ENCODE measurements at regions not wholly inside any gene's neighbourhood (a gene's known extent, or its start where the extent isn't known, plus 50 kb on each side); places are given as distances from the start of the nearest gene placed in this dataset.
"Not testable (repeated sequence)": the region's sequence is repeated elsewhere in the genome, so short reads cannot be mapped to it uniquely, and the experiment has no call there.

GRCh38 chr1:221576268-221576667 lies 165.6 kb downstream of the DUSP10 start:
- no peaks in the 10 kb centered on the region for H3K4me1 ChIP-seq
- DNase-seq, result no peak
- H3K4me3 ChIP-seq (replicated peaks in 1 of 3), result no peak overlapping the region
- no peaks in the 10 kb centered on the region for H3K9me3 ChIP-seq
- no peaks in the 10 kb centered on the region for H3K36me3 ChIP-seq
- intact Hi-C loops (cut with DNase I), result no loop called here
- no peaks in the 10 kb centered on the region for H3K27me3 ChIP-seq
- 71 to 86% methylated on average over 3 of the region's 3 CpGs for WGBS, 2 donors
- TF ChIP-seq POLR2A (IDR thresholded peaks at IDR 0.05) (no peak), CTCF (IDR thresholded peaks at IDR 0.05) (no peak)
- no peak overlapping the region for H3K27ac ChIP-seq

- WGBS, 2 donors, result 90 to 92% methylated on average over 2 of the region's 2 CpGs
- no peak overlapping the region for H3K27ac ChIP-seq
- no peak for DNase-seq
- no peaks in the 10 kb centered on the region for H3K4me1 ChIP-seq
- intact Hi-C loops (cut with DNase I), result no loop called here
- TF ChIP-seq POLR2A (IDR thresholded peaks at IDR 0.05), result no peak
- no peak for TF ChIP-seq CTCF (IDR thresholded peaks at IDR 0.05)
- H3K4me3 ChIP-seq (replicated peaks in 1 of 3), result no peak overlapping the region
- H3K9me3 ChIP-seq, result no peaks in the 10 kb centered on the region
- H3K36me3 ChIP-seq, result no peaks in the 10 kb centered on the region
- H3K27me3 ChIP-seq, result no peaks in the 10 kb centered on the region
Observed at GRCh38 chr1:221583465-221583864, 158.4 kb downstream of the DUSP10 start.

GRCh38 chr1:221587013-221587412 lies 154.9 kb downstream of the DUSP10 start:
- H3K27me3 ChIP-seq; H3K4me1 ChIP-seq; H3K9me3 ChIP-seq; DNase-seq; intact Hi-C loops (cut with DNase I); H3K27ac ChIP-seq; H3K4me3 ChIP-seq (replicated peaks in 1 of 3); H3K36me3 ChIP-seq: not testable (repeated sequence)
- 96 to 100% methylated on average over 1 of the region's 1 CpG for WGBS, 2 donors

- H3K27me3 ChIP-seq; H3K9me3 ChIP-seq; H3K4me3 ChIP-seq (replicated peaks in 1 of 3); H3K27ac ChIP-seq; H3K4me1 ChIP-seq; intact Hi-C loops (cut with DNase I); H3K36me3 ChIP-seq; DNase-seq: not testable (repeated sequence)
Observed at GRCh38 chr1:221591250-221591649, 150.6 kb downstream of the DUSP10 start.

- intact Hi-C loops (cut with DNase I), result no loop called here
- no peaks in the 10 kb centered on the region for H3K9me3 ChIP-seq
Observed at GRCh38 chr1:221594576-221594975, 147.3 kb downstream of the DUSP10 start.

GRCh38 chr1:221598122-221598521 lies 143.8 kb downstream of the DUSP10 start:
- intact Hi-C loops (cut with DNase I), result no loop called here
- TF ChIP-seq CTCF (IDR thresholded peaks at IDR 0.05) (no peak), POLR2A (IDR thresholded peaks at IDR 0.05) (no peak)
- H3K9me3 ChIP-seq, result no peaks in the 10 kb centered on the region
- WGBS, 2 donors, result 79 to 86% methylated on average over 6 of the region's 6 CpGs
- no peaks in the 10 kb centered on the region for H3K27me3 ChIP-seq
- H3K4me3 ChIP-seq (replicated peaks in 1 of 3), result no peak overlapping the region
- no peak for DNase-seq
- no peak overlapping the region for H3K27ac ChIP-seq
- no peaks in the 10 kb centered on the region for H3K4me1 ChIP-seq
- no peaks in the 10 kb centered on the region for H3K36me3 ChIP-seq

More at GRCh38 chr1:221594576-221594975, 147.3 kb downstream of the DUSP10 start:
- Histone ChIP-seq H3K27ac (no peak overlapping the region), H3K4me1 (no peaks in the 10 kb centered on the region), H3K4me3 (replicated peaks in 1 of 3) (no peak overlapping the region), H3K36me3 (no peaks in the 10 kb centered on the region), H3K27me3 (no peaks in the 10 kb centered on the region)
- TF ChIP-seq POLR2A (IDR thresholded peaks at IDR 0.05) (no peak), CTCF (IDR thresholded peaks at IDR 0.05) (no peak)
- no peak for DNase-seq
- WGBS, 2 donors, result 81 to 92% methylated on average over 2 of the region's 2 CpGs

Measured in thyroid gland (tissue), 4 donors.